NCI-H2227 (cell line): ENCODE measurements at regions not wholly inside any gene's neighbourhood (a gene's known extent, or its start where the extent isn't known, plus 50 kb on each side); places are given as distances from the start of the nearest gene placed in this dataset.

Source experiments
- DNase-seq: peaks from one replicate; lab custom pipeline; 2025; ENCODE audit not compliant: unreplicated experiment; lab: John Stamatoyannopoulos, UW

GRCh38 chr9:97747201-97747965 is 50.2 kb upstream of the XPA start:
- no peak for DNase-seq

- no peak for DNase-seq
Observed at GRCh38 chr9:97748525-97748924, 51.4 kb upstream of the XPA start.

GRCh38 chr9:97749928-97750327 is 52.8 kb upstream of the XPA start:
- DNase-seq = no peak

DNA sequence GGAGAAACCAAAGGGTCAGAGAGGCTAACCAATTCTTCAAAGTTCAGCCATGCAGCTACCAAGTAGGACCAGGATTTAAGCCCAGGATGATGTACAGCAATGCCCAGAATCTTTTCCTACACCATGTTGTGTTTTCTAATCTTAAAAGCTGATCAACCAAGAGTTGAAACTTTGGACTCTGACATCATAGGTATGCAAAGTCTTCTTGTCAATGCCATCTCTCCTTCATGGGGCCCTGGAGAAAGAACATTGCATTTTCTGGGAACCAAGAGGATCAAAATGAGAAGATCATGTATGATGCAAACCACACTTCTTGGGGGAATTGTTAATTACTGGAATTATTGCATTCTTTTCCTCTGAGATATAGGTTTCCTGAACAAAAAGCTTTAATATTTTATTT is 54.4 kb upstream of the XPA start:
- no peak for DNase-seq

DNA sequence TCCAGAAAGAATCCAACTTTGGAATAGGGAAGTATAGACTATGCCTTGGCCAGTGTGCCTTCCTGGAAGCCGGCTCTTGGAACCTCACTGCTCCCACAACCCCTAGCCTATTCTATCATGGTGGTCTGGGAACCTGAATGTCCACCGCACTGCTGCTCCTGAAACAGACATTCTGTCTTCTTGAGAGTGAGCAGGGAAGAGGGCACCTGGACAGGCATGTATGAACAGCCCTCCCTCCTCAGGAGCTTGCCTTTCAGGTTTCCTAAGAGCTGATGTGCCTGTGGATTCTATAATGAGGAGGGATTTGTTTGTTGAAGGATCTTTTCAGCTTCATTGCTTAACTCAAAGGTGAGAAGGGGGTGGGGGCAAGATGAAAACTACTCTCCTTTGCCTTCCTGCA is 55.1 kb upstream of the XPA start:
- no peak for DNase-seq

- DNase-seq = no peak
Observed at GRCh38 chr9:97753364-97753763, 56.2 kb upstream of the XPA start.

GRCh38 chr9:97753975-97754374 is 56.8 kb upstream of the XPA start:
- no peak for DNase-seq

GRCh38 chr9:97755618-97756267 is 58.6 kb upstream of the XPA start:
- DNase-seq = no peak

- no peak for DNase-seq
Observed at GRCh38 chr9:97756991-97757390, 59.9 kb upstream of the XPA start.

GRCh38 chr9:97758334-97758916 is 61.3 kb upstream of the XPA start:
- DNase-seq = no peak

- no peak for DNase-seq
Observed at GRCh38 chr9:97759581-97760288, 62.6 kb upstream of the XPA start.

GRCh38 chr9:97761056-97761598 is 64.0 kb upstream of the XPA start:
- DNase-seq = no peak

- DNase-seq = no peak
Observed at GRCh38 chr9:97761879-97762278, 64.7 kb upstream of the XPA start.

- no peak for DNase-seq
Observed at GRCh38 chr9:97763874-97764273, 66.7 kb upstream of the XPA start.

DNA sequence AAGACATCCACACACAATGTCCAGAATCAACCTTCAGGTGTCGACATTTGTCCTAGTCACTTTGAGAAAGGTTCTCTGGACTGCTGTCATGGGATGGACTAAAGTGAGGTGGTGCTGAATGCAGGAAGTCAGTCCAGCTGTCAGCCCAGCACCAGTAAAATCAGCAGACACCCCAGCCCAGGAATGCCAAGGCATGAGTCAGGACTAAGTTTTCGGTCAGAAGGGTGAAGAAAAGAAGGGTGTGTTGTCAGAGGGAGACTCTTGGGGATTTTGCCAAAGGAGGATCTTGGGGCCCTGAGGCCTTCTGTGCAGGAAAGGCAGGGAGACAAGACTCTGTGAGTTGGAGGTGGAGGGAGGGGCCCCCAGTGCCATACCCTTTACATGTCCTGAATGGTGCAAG is 69.0 kb upstream of the XPA start:
- DNase-seq = no peak

- DNase-seq = no peak
Observed at GRCh38 chr9:97766610-97767009, 69.5 kb upstream of the XPA start.

- DNase-seq = no peak
Observed at GRCh38 chr9:97767891-97768290, 70.8 kb upstream of the XPA start.

GRCh38 chr9:97768746-97769145 is 71.6 kb upstream of the XPA start:
- no peak for DNase-seq

- no peak for DNase-seq
Observed at GRCh38 chr9:97769208-97769607, 72.1 kb upstream of the XPA start.

- DNase-seq = no peak
Observed at GRCh38 chr9:97770808-97771372, 73.8 kb upstream of the XPA start.

- DNase-seq = no peak
Observed at GRCh38 chr9:97771641-97772040, 74.5 kb upstream of the XPA start.
